ENCODE measurements at regions not wholly inside any gene's neighbourhood (a gene's known extent, or its start where the extent isn't known, plus 50 kb on each side); places are given as distances from the start of the nearest gene placed in this dataset.

DNA sequence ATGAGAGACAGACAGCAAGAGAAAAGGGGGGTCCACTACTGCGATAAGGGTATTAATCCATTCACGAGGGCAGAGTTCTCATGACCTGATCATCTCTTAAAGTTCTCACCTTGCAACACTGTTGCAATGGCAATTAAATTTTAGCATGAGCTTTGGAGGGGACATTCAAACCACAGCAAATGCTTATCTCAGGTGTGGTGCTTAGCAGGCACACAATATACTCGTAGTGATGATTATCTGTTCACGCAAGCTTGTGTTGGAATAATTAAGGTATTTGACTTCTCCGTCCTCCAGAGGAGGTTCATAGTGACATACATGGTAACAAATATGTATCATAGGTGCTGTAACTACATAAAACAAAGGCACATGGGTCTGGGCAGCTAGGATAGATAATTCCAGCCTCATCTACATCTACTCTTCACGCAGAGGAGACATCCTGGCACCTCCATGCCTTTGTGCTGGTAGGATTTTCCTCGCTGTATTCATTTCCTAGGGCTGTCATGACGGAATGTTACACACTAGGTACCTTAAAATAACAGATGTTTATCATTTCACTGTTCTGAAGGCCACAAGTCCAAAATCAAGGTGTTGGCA, 221.2 kb downstream of the RBM19 start:
- CTCF ChIA-PET, result no interaction called here
- Histone ChIP-seq H3K9me3 (ENCODE audit: low read depth, low read length, poor library complexity, severe bottlenecking) (no peaks in the 10 kb centered on the region), H3K36me3 (ENCODE audit: insufficient read depth, low read length, poor library complexity, severe bottlenecking) (no peaks in the 10 kb centered on the region), H3K27ac (ENCODE audit: low read depth, low read length, poor library complexity, severe bottlenecking) (no peak overlapping the region), H3K4me1 (ENCODE audit: insufficient read depth, low read length, poor library complexity, severe bottlenecking) (no peaks in the 10 kb centered on the region), H3K4me3 (ENCODE audit: low read depth, low read length, poor library complexity, severe bottlenecking) (no peak overlapping the region), H3K27me3 (replicated peaks; ENCODE audit: insufficient read depth, low read depth, low read length, poor library complexity) (peaks cover 33% of the 10 kb centered on the region)
- TF ChIP-seq, protein P1, sequence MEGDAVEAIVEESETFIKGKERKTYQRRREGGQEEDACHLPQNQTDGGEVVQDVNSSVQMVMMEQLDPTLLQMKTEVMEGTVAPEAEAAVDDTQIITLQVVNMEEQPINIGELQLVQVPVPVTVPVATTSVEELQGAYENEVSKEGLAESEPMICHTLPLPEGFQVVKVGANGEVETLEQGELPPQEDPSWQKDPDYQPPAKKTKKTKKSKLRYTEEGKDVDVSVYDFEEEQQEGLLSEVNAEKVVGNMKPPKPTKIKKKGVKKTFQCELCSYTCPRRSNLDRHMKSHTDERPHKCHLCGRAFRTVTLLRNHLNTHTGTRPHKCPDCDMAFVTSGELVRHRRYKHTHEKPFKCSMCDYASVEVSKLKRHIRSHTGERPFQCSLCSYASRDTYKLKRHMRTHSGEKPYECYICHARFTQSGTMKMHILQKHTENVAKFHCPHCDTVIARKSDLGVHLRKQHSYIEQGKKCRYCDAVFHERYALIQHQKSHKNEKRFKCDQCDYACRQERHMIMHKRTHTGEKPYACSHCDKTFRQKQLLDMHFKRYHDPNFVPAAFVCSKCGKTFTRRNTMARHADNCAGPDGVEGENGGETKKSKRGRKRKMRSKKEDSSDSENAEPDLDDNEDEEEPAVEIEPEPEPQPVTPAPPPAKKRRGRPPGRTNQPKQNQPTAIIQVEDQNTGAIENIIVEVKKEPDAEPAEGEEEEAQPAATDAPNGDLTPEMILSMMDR (conservative IDR thresholded peaks at IDR 0.05; ENCODE audit: low read depth, low read length), result no peak
- DNase-seq (ENCODE audit: low spot score), result no peak
- intact Hi-C loops (cut with micrococcal nuclease; ENCODE audit: unreplicated experiment), result no loop called here
- BruUV-seq (replicated peaks), result no TSS peak
- POLR2A ChIA-PET (ENCODE audit: low non-redundant PET), result no interaction called here

DNA sequence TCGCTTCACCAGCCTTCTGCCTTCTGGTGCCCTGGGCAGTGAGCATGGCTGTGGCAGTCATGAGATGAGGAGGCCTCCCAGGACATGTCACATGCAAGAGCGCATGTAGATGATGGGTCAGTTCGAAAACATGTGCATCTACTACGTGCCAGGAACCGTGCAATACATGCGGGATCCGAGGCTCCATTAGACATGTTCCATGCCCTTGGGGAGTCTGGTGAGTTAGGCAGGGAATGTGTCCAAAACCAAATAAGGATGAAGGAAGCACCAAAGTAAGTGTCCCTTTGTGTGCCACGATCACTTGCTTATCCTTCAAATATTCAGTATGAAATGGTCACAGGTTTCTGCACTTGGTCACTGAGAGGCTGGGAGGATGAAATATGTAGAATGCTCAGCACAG, 223.3 kb downstream of the RBM19 start:
- no peak for TF ChIP-seq EZH2 (IDR thresholded peaks at IDR 0.05; ENCODE audit: borderline replicate concordance, low read depth, low read length, poor library complexity, severe bottlenecking)
- TF ChIP-seq, protein P1 (conservative IDR thresholded peaks at IDR 0.05; ENCODE audit: low read depth, low read length), result no peak
- BruUV-seq (replicated peaks), result no TSS peak
- CTCF ChIA-PET, result no interaction called here
- no peak overlapping the region for H3K4me3 ChIP-seq (ENCODE audit: low read depth, low read length, poor library complexity, severe bottlenecking)
- H3K4me1 ChIP-seq (ENCODE audit: insufficient read depth, low read length, poor library complexity, severe bottlenecking), result no peaks in the 10 kb centered on the region
- POLR2A ChIA-PET (ENCODE audit: low non-redundant PET), result no interaction called here
- H3K27ac ChIP-seq (ENCODE audit: low read depth, low read length, poor library complexity, severe bottlenecking), result no peak overlapping the region
- intact Hi-C loops (cut with micrococcal nuclease; ENCODE audit: unreplicated experiment), result no loop called here
- no peaks in the 10 kb centered on the region for H3K9me3 ChIP-seq (ENCODE audit: low read depth, low read length, poor library complexity, severe bottlenecking)
- no peaks in the 10 kb centered on the region for H3K36me3 ChIP-seq (ENCODE audit: insufficient read depth, low read length, poor library complexity, severe bottlenecking)
- peaks cover 25% of the 10 kb centered on the region for H3K27me3 ChIP-seq (replicated peaks; ENCODE audit: insufficient read depth, low read depth, low read length, poor library complexity)
- no peak for DNase-seq (ENCODE audit: low spot score)

DNA sequence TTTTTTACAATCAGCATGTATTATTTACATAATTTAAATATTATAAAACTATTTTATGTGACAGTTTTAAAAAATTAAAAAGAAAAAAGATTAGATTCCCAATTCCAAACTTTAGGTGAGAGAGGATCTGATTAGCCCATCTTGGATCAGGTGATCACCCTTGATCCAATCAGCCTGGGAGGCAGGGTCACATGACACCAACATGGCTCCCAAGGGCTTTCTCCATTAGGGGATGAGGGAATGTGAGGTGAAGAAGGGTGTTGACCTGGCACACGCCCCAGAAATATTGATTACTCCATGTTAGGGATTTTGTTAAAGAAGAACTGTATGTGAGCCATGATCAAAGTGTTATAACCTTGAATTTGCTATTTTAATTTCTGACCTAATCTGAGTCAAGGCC, 225.4 kb downstream of the RBM19 start:
- ChIA-PET CTCF (no interaction called here), POLR2A (ENCODE audit: low non-redundant PET) (no interaction called here)
- Histone ChIP-seq H3K4me3 (ENCODE audit: low read depth, low read length, poor library complexity, severe bottlenecking) (no peak overlapping the region), H3K27ac (ENCODE audit: low read depth, low read length, poor library complexity, severe bottlenecking) (no peak overlapping the region), H3K27me3 (replicated peaks; ENCODE audit: insufficient read depth, low read depth, low read length, poor library complexity) (peaks cover 13% of the 10 kb centered on the region), H3K36me3 (ENCODE audit: insufficient read depth, low read length, poor library complexity, severe bottlenecking) (no peaks in the 10 kb centered on the region), H3K9me3 (ENCODE audit: low read depth, low read length, poor library complexity, severe bottlenecking) (no peaks in the 10 kb centered on the region), H3K4me1 (ENCODE audit: insufficient read depth, low read length, poor library complexity, severe bottlenecking) (no peaks in the 10 kb centered on the region)
- TF ChIP-seq, protein P1 (conservative IDR thresholded peaks at IDR 0.05; ENCODE audit: low read depth, low read length), result no peak
- no peak for DNase-seq (ENCODE audit: low spot score)
- no TSS peak for BruUV-seq (replicated peaks)
- intact Hi-C loops (cut with micrococcal nuclease; ENCODE audit: unreplicated experiment), result no loop called here

Measured in A673 (cell line).